ENCODE measurements at regions not wholly inside any gene's neighbourhood (a gene's known extent, or its start where the extent isn't known, plus 50 kb on each side); places are given as distances from the start of the nearest gene placed in this dataset.

DNA sequence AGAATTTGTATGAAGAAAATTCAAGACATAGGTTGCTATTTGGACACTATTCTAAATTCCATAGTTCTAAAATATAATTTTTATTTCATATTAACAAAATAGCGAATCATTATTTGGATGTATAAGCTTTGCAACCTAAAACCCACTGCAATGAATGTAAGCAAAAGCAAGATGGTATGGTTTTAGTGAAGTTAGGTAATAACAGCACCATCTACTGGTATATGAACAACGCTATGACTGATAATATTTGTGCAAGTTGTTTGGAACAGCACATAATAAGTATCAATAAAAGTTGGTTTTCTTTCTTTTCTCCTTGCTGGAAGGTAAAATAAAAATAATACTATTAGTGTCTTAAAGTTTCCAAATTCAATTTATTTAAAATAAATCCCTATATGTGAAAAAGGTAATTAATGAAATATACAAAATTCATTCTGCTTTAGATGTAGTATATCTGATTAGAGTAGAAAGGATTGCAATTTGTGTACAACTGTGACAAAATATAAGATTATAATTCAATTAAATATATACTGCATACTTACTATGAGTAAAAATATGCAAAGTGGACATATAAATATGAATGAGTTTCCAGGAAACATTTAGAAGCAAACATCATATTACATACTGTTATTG, 79.0 kb upstream of the LSM8 start:
- TF ChIP-seq POLR2AphosphoS5 (IDR thresholded peaks at IDR 0.05; ENCODE audit: low read depth, low read length): no peak
- no peak for TF ChIP-seq FOXP2 (optimal IDR thresholded peaks at IDR 0.05; ENCODE audit: borderline replicate concordance, extremely low read depth, extremely low read length, insufficient read depth)
- TF ChIP-seq, protein P1, sequence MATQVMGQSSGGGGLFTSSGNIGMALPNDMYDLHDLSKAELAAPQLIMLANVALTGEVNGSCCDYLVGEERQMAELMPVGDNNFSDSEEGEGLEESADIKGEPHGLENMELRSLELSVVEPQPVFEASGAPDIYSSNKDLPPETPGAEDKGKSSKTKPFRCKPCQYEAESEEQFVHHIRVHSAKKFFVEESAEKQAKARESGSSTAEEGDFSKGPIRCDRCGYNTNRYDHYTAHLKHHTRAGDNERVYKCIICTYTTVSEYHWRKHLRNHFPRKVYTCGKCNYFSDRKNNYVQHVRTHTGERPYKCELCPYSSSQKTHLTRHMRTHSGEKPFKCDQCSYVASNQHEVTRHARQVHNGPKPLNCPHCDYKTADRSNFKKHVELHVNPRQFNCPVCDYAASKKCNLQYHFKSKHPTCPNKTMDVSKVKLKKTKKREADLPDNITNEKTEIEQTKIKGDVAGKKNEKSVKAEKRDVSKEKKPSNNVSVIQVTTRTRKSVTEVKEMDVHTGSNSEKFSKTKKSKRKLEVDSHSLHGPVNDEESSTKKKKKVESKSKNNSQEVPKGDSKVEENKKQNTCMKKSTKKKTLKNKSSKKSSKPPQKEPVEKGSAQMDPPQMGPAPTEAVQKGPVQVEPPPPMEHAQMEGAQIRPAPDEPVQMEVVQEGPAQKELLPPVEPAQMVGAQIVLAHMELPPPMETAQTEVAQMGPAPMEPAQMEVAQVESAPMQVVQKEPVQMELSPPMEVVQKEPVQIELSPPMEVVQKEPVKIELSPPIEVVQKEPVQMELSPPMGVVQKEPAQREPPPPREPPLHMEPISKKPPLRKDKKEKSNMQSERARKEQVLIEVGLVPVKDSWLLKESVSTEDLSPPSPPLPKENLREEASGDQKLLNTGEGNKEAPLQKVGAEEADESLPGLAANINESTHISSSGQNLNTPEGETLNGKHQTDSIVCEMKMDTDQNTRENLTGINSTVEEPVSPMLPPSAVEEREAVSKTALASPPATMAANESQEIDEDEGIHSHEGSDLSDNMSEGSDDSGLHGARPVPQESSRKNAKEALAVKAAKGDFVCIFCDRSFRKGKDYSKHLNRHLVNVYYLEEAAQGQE (IDR thresholded peaks at IDR 0.05; ENCODE audit: insufficient read depth in 1 of 2, low read depth in 2 of 2, low read length in 2 of 2): no peak
- no peak for TF ChIP-seq TAF1 (IDR thresholded peaks at IDR 0.05; ENCODE audit: borderline replicate concordance, insufficient read depth, low read length)

Measured in PFSK-1 (cell line).